CD14-positive monocyte (primary cell): ENCODE measurements at regions not wholly inside any gene's neighbourhood (a gene's known extent, or its start where the extent isn't known, plus 50 kb on each side); places are given as distances from the start of the nearest gene placed in this dataset.

ENCODE experiments used
- DNase-seq, 3 donors: peaks; one replicate each; pipeline ENCODE4 v3.0.0-alpha.2; 2011 to 2022
- H2AFZ ChIP-seq: 2 replicates; pipeline ENCODE4 v1.6.0; 2012; ENCODE audit warnings: mild to moderate bottlenecking, low read depth, low read length, inconsistent platforms; ENCODE audit not compliant: insufficient read depth, poor library complexity, severe bottlenecking
- H3K27ac ChIP-seq, 2 donors: 1 replicate in 1 of 2; 2 replicates in 1 of 2; pipeline ENCODE4 v1.5.1; 2012 to 2013; ENCODE audit warnings: low read length in 2 of 2, control low read depth in 1 of 2, inconsistent platforms in 1 of 2, low read depth in 1 of 2, mild to moderate bottlenecking in 1 of 2
- H3K27me3 ChIP-seq, 2 donors: one replicate each; pipeline versions ENCODE4 v1.6.0 to v1.6.1; 2011 to 2013; ENCODE audit warnings: low read length in 2 of 2; ENCODE audit not compliant: control insufficient read depth in 2 of 2, insufficient read depth in 2 of 2
- H3K36me3 ChIP-seq, 2 donors: replicated peaks in 1 of 2; 1 replicate in 1 of 2; 2 replicates in 1 of 2; pipeline versions ENCODE4 v1.5.1 to v1.6.1; 2012 to 2013; ENCODE audit warnings: low read length in 2 of 2, control low read depth in 1 of 2, inconsistent platforms in 1 of 2, mild to moderate bottlenecking in 1 of 2; ENCODE audit not compliant: insufficient read depth in 2 of 2, control insufficient read depth in 1 of 2
- H3K4me1 ChIP-seq, 2 donors: 1 replicate in 1 of 2; 2 replicates in 1 of 2; pipeline versions ENCODE4 v1.5.1 to v1.6.1; 2012 to 2013; ENCODE audit warnings: low read length in 2 of 2, control low read depth in 1 of 2, inconsistent platforms in 1 of 2, mild to moderate bottlenecking in 1 of 2, moderate library complexity in 1 of 2; ENCODE audit not compliant: insufficient read depth in 2 of 2, control insufficient read depth in 1 of 2
- H3K4me2 ChIP-seq: replicated peaks from 2 replicates; pipeline ENCODE3; 2012; ENCODE audit warnings: low read length, moderate library complexity, mild to moderate bottlenecking; ENCODE audit not compliant: poor library complexity, severe bottlenecking; ENCODE audit errors: extremely low read depth
- H3K4me3 ChIP-seq, 3 experiments: fragments of 200-600 bp in 1 of 3; sonication (generic) in 1 of 3; replicated peaks in 1 of 3; 1 replicate in 2 of 3; 2 replicates in 1 of 3; pipeline ENCODE4 v1.5.1; 2011 to 2013; ENCODE audit warnings: low read length in 3 of 3, mild to moderate bottlenecking in 3 of 3, control low read depth in 2 of 3, low read depth in 2 of 3, inconsistent platforms in 1 of 3, moderate library complexity in 1 of 3
- H3K79me2 ChIP-seq: 2 replicates; pipeline ENCODE4 v1.6.0; 2012; ENCODE audit warnings: mild to moderate bottlenecking, control low read depth, inconsistent platforms, low read length, moderate library complexity; ENCODE audit not compliant: insufficient read depth
- H3K9ac ChIP-seq: 2 replicates; pipeline ENCODE4 v1.6.0; 2017; ENCODE audit warnings: low read length, mild to moderate bottlenecking; ENCODE audit not compliant: insufficient read depth, poor library complexity, severe bottlenecking
- H3K9me3 ChIP-seq, 2 donors: replicated peaks in 1 of 2; 1 replicate in 1 of 2; 2 replicates in 1 of 2; pipeline versions ENCODE4 v1.5.1 to v1.6.1; 2012 to 2013; ENCODE audit warnings: low read length in 2 of 2, control low read depth in 1 of 2; ENCODE audit not compliant: control insufficient read depth in 1 of 2, insufficient read depth in 1 of 2
- H4K20me1 ChIP-seq: 2 replicates; pipeline ENCODE4 v1.6.0; 2012; ENCODE audit warnings: mild to moderate bottlenecking, low read length, control low read depth, moderate library complexity; ENCODE audit not compliant: insufficient read depth
- H3K27ac Mint-ChIP-seq, 7 donors: one replicate each; pipeline ENCODE4 v1.8.0; 2020; ENCODE audit warnings: mild to moderate bottlenecking in 7 of 7, mixed read lengths in 7 of 7, moderate library complexity in 6 of 7, inconsistent platforms in 2 of 7
- H3K27me3 Mint-ChIP-seq, 3 donors: one replicate each; pipeline ENCODE4 v1.8.0; 2021 to 2022; ENCODE audit warnings: low read depth in 3 of 3, mild to moderate bottlenecking in 3 of 3, mixed read lengths in 3 of 3, moderate library complexity in 3 of 3, inconsistent platforms in 1 of 3
- H3K36me3 Mint-ChIP-seq, 2 donors: one replicate each; pipeline ENCODE4 v1.8.0; 2020; ENCODE audit warnings: mixed read lengths in 2 of 2, inconsistent platforms in 1 of 2, mild to moderate bottlenecking in 1 of 2
- H3K4me1 Mint-ChIP-seq: one replicate; pipeline ENCODE4 v1.8.0; 2020; ENCODE audit warnings: mild to moderate bottlenecking, mixed read lengths
- H3K4me3 Mint-ChIP-seq, 2 donors: one replicate each; pipeline ENCODE4 v1.8.0; 2020; ENCODE audit warnings: mild to moderate bottlenecking in 2 of 2, mixed read lengths in 2 of 2, moderate library complexity in 1 of 2
- H3K9me3 Mint-ChIP-seq, 7 donors: one replicate each; pipeline ENCODE4 v1.8.0; 2020 to 2022; ENCODE audit warnings: mixed read lengths in 7 of 7, mild to moderate bottlenecking in 6 of 7, moderate library complexity in 6 of 7, inconsistent platforms in 2 of 7
- CTCF ChIP-seq: fragments of 200-600 bp; IDR thresholded peaks from one replicate; pipeline ENCODE4 v1.8.0; 2022; ENCODE audit warnings: antibody characterized with exemption, mild to moderate bottlenecking
- WGBS: methylation state at CpG from one replicate; pipeline ENCODE4 v1.1.5; 2013; ENCODE audit warnings: missing lambda C conversion rate; ENCODE audit not compliant: insufficient coverage; 5-methylcytosine and 5-hydroxymethylcytosine counted together
- intact Hi-C, 2 donors: fragments of 100-400 bp; cut with micrococcal nuclease; formaldehyde crosslinking; loops; one replicate each; pipeline versions ENCODE4 v1.15.0 to v1.15.1; 2023

GRCh38 chr3:19825193-19825592, 108.8 kb downstream of the EFHB start:
- Mint-ChIP-seq H3K4me1 (no peaks in the 10 kb centered on the region), H3K27me3 (peaks cover 1 to 2% (median 1%) of the 10 kb centered on the region in 3 donors), H3K9me3 (peaks cover 2 to 14% (median 7%) of the 10 kb centered on the region in 7 donors), H3K36me3 (no peaks in the 10 kb centered on the region), H3K27ac (no peak overlapping the region), H3K4me3 (no peak overlapping the region)
- TF ChIP-seq CTCF: no peak
- Histone ChIP-seq H3K27ac (no peak overlapping the region), H4K20me1 (no peaks in the 10 kb centered on the region), H3K4me1 (no peaks in the 10 kb centered on the region), H3K27me3 (no peaks in the 10 kb centered on the region), H3K4me3 (no peak overlapping the region), H2AFZ (no peak overlapping the region), H3K4me2 (no peak overlapping the region), H3K9me3 (peaks cover 7 to 14% of the 10 kb centered on the region in 2 donors), H3K79me2 (no peaks in the 10 kb centered on the region), H3K9ac (no peak overlapping the region), H3K36me3 (no peaks in the 10 kb centered on the region)
- intact Hi-C loops: no loop called here
- WGBS: 67% methylated on average over 1 of the region's 1 CpG
- no peak for DNase-seq

GRCh38 chr3:19822805-19823204, 111.2 kb downstream of the EFHB start:
- Mint-ChIP-seq H3K4me3 (no peak overlapping the region), H3K36me3 (no peaks in the 10 kb centered on the region), H3K27me3 (peaks cover 0 to 1% (median 1%) of the 10 kb centered on the region in 3 donors), H3K27ac (no peak overlapping the region), H3K9me3 (peaks cover 5 to 16% (median 8%) of the 10 kb centered on the region in 7 donors), H3K4me1 (no peaks in the 10 kb centered on the region)
- DNase-seq: no peak
- intact Hi-C loops: no loop called here
- no peak overlapping the region for H3K4me2 ChIP-seq
- H3K9me3 ChIP-seq: peaks cover 7 to 14% of the 10 kb centered on the region in 2 donors
- H3K4me3 ChIP-seq: no peak overlapping the region
- no peak for TF ChIP-seq CTCF
- no peaks in the 10 kb centered on the region for H3K79me2 ChIP-seq
- WGBS: 89% methylated on average over 3 of the region's 4 CpGs
- H3K4me1 ChIP-seq: no peaks in the 10 kb centered on the region
- no peak overlapping the region for H3K9ac ChIP-seq
- H2AFZ ChIP-seq: no peak overlapping the region
- H3K36me3 ChIP-seq: no peaks in the 10 kb centered on the region
- no peak overlapping the region for H3K27ac ChIP-seq
- H4K20me1 ChIP-seq: no peaks in the 10 kb centered on the region
- no peaks in the 10 kb centered on the region for H3K27me3 ChIP-seq
